HepG2 (cell line): ENCODE measurements at regions not wholly inside any gene's neighbourhood (a gene's known extent, or its start where the extent isn't known, plus 50 kb on each side); places are given as distances from the start of the nearest gene placed in this dataset.

Source experiments
- HNF4A ChIP-seq: sonication (generic); formaldehyde crosslinking; IDR thresholded peaks from 2 replicates; pipeline ENCODE4 v1.4.0; 2020; ENCODE audit warnings: missing genetic modification reagents
- TF ChIP-seq, protein P1 (sequence below): sonication (generic); formaldehyde crosslinking; conservative IDR thresholded peaks from 2 replicates; pipeline ENCODE4 v1.8.0; 2022; ENCODE audit warnings: mild to moderate bottlenecking, moderate library complexity, missing genetic modification reagents
- TF ChIP-seq, protein P2 (sequence below): sonication (generic); formaldehyde crosslinking; IDR thresholded peaks from 2 replicates; pipeline ENCODE4 v1.5.1; 2020; ENCODE audit warnings: mild to moderate bottlenecking, missing genetic modification reagents, borderline replicate concordance

DNA sequence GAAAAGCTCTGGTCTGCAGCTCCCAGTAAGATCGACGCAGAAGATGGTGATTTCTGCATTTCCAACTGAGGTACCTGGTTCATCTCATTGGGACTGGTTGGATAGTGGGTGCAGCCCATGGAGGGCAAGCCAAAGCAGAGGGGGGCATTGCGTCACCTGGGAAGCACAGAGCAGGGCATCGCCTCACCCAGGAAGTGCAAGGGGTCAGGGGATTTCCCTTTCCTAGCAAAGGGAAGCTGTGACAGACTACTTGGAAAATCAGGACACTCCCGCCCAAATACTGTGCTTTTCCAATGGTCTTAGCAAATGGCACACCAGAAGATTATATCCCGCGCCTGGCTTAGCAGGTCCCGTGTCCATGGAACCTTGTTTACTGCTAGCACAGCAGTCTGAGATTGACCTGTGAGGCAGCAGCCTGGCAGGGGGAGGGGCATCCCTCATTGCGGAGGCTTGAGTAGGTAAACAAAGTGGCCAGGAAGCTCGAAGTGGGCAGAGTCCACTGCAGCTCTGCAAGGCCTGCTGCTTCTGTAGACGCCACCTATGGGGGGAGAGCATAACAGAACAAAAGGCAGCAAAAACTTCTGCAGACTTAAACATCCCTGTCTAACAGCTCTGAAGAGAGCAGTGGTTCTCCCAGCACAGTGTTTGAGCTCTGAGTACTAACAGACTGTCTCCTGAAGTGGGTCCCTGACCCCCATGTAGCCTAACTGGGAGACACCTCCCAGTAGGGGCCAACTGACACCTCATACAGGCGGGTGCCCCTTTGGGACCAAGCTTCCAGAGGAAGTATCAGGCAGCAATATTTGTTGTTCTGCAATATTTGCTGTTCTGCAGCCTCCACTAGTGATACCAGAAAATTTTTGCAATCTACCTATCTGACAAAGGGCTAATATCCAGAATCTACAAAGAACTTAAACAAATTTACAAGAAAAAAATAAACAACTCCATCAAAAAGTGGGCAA, 871.7 kb downstream of the IGSF11 start (continued):
- TF ChIP-seq, protein P1, sequence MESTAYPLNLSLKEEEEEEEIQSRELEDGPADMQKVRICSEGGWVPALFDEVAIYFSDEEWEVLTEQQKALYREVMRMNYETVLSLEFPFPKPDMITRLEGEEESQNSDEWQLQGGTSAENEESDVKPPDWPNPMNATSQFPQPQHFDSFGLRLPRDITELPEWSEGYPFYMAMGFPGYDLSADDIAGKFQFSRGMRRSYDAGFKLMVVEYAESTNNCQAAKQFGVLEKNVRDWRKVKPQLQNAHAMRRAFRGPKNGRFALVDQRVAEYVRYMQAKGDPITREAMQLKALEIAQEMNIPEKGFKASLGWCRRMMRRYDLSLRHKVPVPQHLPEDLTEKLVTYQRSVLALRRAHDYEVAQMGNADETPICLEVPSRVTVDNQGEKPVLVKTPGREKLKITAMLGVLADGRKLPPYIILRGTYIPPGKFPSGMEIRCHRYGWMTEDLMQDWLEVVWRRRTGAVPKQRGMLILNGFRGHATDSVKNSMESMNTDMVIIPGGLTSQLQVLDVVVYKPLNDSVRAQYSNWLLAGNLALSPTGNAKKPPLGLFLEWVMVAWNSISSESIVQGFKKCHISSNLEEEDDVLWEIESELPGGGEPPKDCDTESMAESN (CRISPR knock-in tag) = 0 out of 2 replicates have a peak, but pooled peaks have one; percentile 29
- peak; percentile 68 for TF ChIP-seq HNF4A (CRISPR knock-in tag)
- TF ChIP-seq, protein P2, sequence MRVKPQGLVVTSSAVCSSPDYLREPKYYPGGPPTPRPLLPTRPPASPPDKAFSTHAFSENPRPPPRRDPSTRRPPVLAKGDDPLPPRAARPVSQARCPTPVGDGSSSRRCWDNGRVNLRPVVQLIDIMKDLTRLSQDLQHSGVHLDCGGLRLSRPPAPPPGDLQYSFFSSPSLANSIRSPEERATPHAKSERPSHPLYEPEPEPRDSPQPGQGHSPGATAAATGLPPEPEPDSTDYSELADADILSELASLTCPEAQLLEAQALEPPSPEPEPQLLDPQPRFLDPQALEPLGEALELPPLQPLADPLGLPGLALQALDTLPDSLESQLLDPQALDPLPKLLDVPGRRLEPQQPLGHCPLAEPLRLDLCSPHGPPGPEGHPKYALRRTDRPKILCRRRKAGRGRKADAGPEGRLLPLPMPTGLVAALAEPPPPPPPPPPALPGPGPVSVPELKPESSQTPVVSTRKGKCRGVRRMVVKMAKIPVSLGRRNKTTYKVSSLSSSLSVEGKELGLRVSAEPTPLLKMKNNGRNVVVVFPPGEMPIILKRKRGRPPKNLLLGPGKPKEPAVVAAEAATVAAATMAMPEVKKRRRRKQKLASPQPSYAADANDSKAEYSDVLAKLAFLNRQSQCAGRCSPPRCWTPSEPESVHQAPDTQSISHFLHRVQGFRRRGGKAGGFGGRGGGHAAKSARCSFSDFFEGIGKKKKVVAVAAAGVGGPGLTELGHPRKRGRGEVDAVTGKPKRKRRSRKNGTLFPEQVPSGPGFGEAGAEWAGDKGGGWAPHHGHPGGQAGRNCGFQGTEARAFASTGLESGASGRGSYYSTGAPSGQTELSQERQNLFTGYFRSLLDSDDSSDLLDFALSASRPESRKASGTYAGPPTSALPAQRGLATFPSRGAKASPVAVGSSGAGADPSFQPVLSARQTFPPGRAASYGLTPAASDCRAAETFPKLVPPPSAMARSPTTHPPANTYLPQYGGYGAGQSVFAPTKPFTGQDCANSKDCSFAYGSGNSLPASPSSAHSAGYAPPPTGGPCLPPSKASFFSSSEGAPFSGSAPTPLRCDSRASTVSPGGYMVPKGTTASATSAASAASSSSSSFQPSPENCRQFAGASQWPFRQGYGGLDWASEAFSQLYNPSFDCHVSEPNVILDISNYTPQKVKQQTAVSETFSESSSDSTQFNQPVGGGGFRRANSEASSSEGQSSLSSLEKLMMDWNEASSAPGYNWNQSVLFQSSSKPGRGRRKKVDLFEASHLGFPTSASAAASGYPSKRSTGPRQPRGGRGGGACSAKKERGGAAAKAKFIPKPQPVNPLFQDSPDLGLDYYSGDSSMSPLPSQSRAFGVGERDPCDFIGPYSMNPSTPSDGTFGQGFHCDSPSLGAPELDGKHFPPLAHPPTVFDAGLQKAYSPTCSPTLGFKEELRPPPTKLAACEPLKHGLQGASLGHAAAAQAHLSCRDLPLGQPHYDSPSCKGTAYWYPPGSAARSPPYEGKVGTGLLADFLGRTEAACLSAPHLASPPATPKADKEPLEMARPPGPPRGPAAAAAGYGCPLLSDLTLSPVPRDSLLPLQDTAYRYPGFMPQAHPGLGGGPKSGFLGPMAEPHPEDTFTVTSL = peak; percentile 73; the same call in 1 of the 2 replicates
